A549 (cell line): ENCODE measurements at regions not wholly inside any gene's neighbourhood (a gene's known extent, or its start where the extent isn't known, plus 50 kb on each side); places are given as distances from the start of the nearest gene placed in this dataset.

Experiments used
- ATAC-seq, 2 experiments: fragments of 200-7000 bp in 1 of 2; fragments of >200 bp in 1 of 2; cut with Nextera tagmentation in 1 of 2; cut with Tn5 transposase in 1 of 2; 3 replicates each; pipeline versions ENCODE4 v1.8.0 to v1.9.1; 2018 to 2020; ENCODE audit warnings: mild to moderate bottlenecking in 1 of 2, moderate library complexity in 1 of 2
- CTCF ChIA-PET: fragments of 300-600 bp; sonication (Branson Sonifier 250); formaldehyde crosslinking; extraction: SDS; loops from one replicate; lab custom pipeline; 2021; ENCODE audit warnings: antibody characterized with exemption, inconsistent platforms; lab: Yijun Ruan, JAX
- POLR2A ChIA-PET: fragments of 350-600 bp; formaldehyde crosslinking; extraction: SDS; loops from one replicate; lab custom pipeline; 2021; ENCODE audit warnings: antibody characterized with exemption, inconsistent platforms; lab: Yijun Ruan, JAX
- DNase-seq, 2 experiments: peaks; one replicate each; pipeline versions ENCODE4 v3.0.0 to v3.0.0-alpha.2; 2011 to 2016; ENCODE audit warnings: low read depth in 1 of 2, low spot score in 1 of 2
- FAIRE-seq: peaks from 2 replicates; lab custom pipeline; 2011; peaks lifted over from hg19 to GRCh38; lab: Jason Lieb, UNC
- H3K27ac ChIP-seq, 2 experiments: fragments of >200 bp; sonication (Bioruptor Twin); formaldehyde crosslinking; 3 replicates each; pipeline ENCODE4 v1.5.1; 2016 to 2017
- H3K4me1 ChIP-seq: fragments of >200 bp; sonication (Bioruptor Twin); formaldehyde crosslinking; 3 replicates; pipeline ENCODE4 v1.6.1; 2016
- H3K4me2 ChIP-seq: fragments of >200 bp; sonication (Bioruptor Twin); formaldehyde crosslinking; 3 replicates; pipeline ENCODE4 v1.6.1; 2016
- H3K4me3 ChIP-seq: fragments of >200 bp; sonication (Bioruptor Twin); formaldehyde crosslinking; 3 replicates; pipeline ENCODE4 v1.5.1; 2016
- H3K9me3 ChIP-seq: fragments of >200 bp; sonication (Bioruptor Twin); formaldehyde crosslinking; 3 replicates; pipeline ENCODE4 v1.6.1; 2016
- CBX2 ChIP-seq: fragments of 200-600 bp; sonication (generic); IDR thresholded peaks from 2 replicates; pipeline ENCODE4 v1.6.1; 2016; ENCODE audit warnings: low read depth, mild to moderate bottlenecking, borderline replicate concordance
- CHD2 ChIP-seq: fragments of 150-350 bp; IDR thresholded peaks from 2 replicates; pipeline ENCODE4 v1.6.1; 2014; ENCODE audit warnings: low read length; ENCODE audit not compliant: partially characterized antibody
- CHD4 ChIP-seq: fragments of 200-600 bp; sonication (generic); IDR thresholded peaks from 2 replicates; pipeline ENCODE4 v1.6.1; 2016; ENCODE audit warnings: antibody characterized with exemption, mild to moderate bottlenecking, borderline replicate concordance
- EHF ChIP-seq: fragments of 250-450 bp; sonication (Bioruptor Pico); IDR thresholded peaks from 2 replicates; pipeline ENCODE4 v1.5.0; 2020; ENCODE audit warnings: mild to moderate bottlenecking
- EP300 ChIP-seq, 2 experiments: fragments of >200 bp; sonication (Bioruptor Twin); formaldehyde crosslinking; IDR thresholded peaks; 2 replicates in 1 of 2; 3 replicates in 1 of 2; pipeline ENCODE4 v1.6.1; 2016 to 2017
- FOSL2 ChIP-seq, 2 experiments: fragments of 450-650 bp in 1 of 2; fragments of >200 bp in 1 of 2; sonication (Bioruptor Twin) in 1 of 2; formaldehyde crosslinking; IDR thresholded peaks; 2 replicates each; pipeline versions ENCODE4 v1.5.0 to v1.6.1; 2016 to 2020; ENCODE audit warnings: mild to moderate bottlenecking in 1 of 2, moderate library complexity in 1 of 2
- JUN ChIP-seq, 2 experiments: fragments of >200 bp; sonication (Bioruptor Twin); formaldehyde crosslinking; IDR thresholded peaks; 2 replicates in 1 of 2; 3 replicates in 1 of 2; pipeline ENCODE4 v1.6.1; 2016 to 2017
- JUNB ChIP-seq: fragments of >200 bp; sonication (Bioruptor Twin); formaldehyde crosslinking; IDR thresholded peaks from 2 replicates; pipeline ENCODE4 v1.6.1; 2016
- NFE2L2 ChIP-seq: fragments of 150-350 bp; conservative IDR thresholded peaks from 2 replicates; pipeline ENCODE4 v1.6.1; 2014; ENCODE audit warnings: low read length
- NPAS2 ChIP-seq: fragments of 250-450 bp; sonication (Bioruptor Pico); IDR thresholded peaks from 2 replicates; pipeline ENCODE4 v1.8.0; 2022; ENCODE audit warnings: mild to moderate bottlenecking, moderate library complexity, borderline replicate concordance
- NR3C1 ChIP-seq: fragments of >200 bp; sonication (Bioruptor Twin); formaldehyde crosslinking; IDR thresholded peaks from 3 replicates; pipeline ENCODE4 v1.6.1; 2017
- POLR2A ChIP-seq: IDR thresholded peaks from 2 replicates; pipeline ENCODE4 v1.6.1; 2012; ENCODE audit warnings: mild to moderate bottlenecking, low read length
- RAD21 ChIP-seq, 2 experiments: fragments of >200 bp in 1 of 2; sonication (Bioruptor Twin) in 1 of 2; formaldehyde crosslinking in 1 of 2; IDR thresholded peaks in 1 of 2; conservative IDR thresholded peaks in 1 of 2; 2 replicates in 1 of 2; 3 replicates in 1 of 2; pipeline ENCODE4 v1.6.1; 2012 to 2018; ENCODE audit warnings: inconsistent platforms in 1 of 2
- RARB ChIP-seq: fragments of 250-450 bp; sonication (Bioruptor Pico); IDR thresholded peaks from 2 replicates; pipeline ENCODE4 v1.8.0; 2021; ENCODE audit warnings: mild to moderate bottlenecking, moderate library complexity
- RCOR1 ChIP-seq: fragments of 150-350 bp; IDR thresholded peaks from 2 replicates; pipeline ENCODE4 v1.6.1; 2014; ENCODE audit warnings: antibody characterized with exemption, low read length, low read depth
- RFX5 ChIP-seq: fragments of 450-650 bp; IDR thresholded peaks from 2 replicates; pipeline ENCODE4 v1.7.1; 2014; ENCODE audit warnings: antibody characterized with exemption, mild to moderate bottlenecking, moderate library complexity
- SMC3 ChIP-seq: fragments of >200 bp; sonication (Bioruptor Twin); formaldehyde crosslinking; IDR thresholded peaks from 3 replicates; pipeline ENCODE4 v1.6.1; 2018; ENCODE audit warnings: inconsistent platforms
- TFCP2L1 ChIP-seq: fragments of 250-450 bp; sonication (Bioruptor Pico); IDR thresholded peaks from 2 replicates; pipeline ENCODE4 v1.5.0; 2021; ENCODE audit warnings: mild to moderate bottlenecking
- ZNF302 ChIP-seq: fragments of 250-450 bp; sonication (Bioruptor Pico); IDR thresholded peaks from 2 replicates; pipeline ENCODE4 v1.9.0; 2021; ENCODE audit warnings: inconsistent platforms, mild to moderate bottlenecking, moderate library complexity
- ZSCAN20 ChIP-seq: fragments of 250-450 bp; sonication (Bioruptor Pico); IDR thresholded peaks from 2 replicates; pipeline ENCODE4 v1.8.0; 2022; ENCODE audit warnings: mild to moderate bottlenecking, moderate library complexity
- WGBS: methylation state at CpG from one replicate; pipeline ENCODE4 v1.1.6; 2017; ENCODE audit errors: missing lambda C conversion rate; 5-methylcytosine and 5-hydroxymethylcytosine counted together
- TF ChIP-seq, protein P1 (sequence below): fragments of 250-450 bp; sonication (Bioruptor Pico); IDR thresholded peaks from 2 replicates; pipeline ENCODE4 v1.5.0; 2020; ENCODE audit warnings: low read depth, mild to moderate bottlenecking, moderate library complexity
- TF ChIP-seq, protein P2 (sequence below): fragments of >200 bp; sonication (Bioruptor Twin); formaldehyde crosslinking; IDR thresholded peaks from 3 replicates; pipeline ENCODE4 v1.6.1; 2016
- TF ChIP-seq, protein P3 (sequence below): fragments of >200 bp; sonication (Bioruptor Twin); formaldehyde crosslinking; IDR thresholded peaks from 2 replicates; pipeline ENCODE4 v1.6.1; 2016
- TF ChIP-seq, protein P4 (sequence below): fragments of >200 bp; sonication (Bioruptor Twin); formaldehyde crosslinking; IDR thresholded peaks from 3 replicates; pipeline ENCODE4 v1.5.1; 2016
- TF ChIP-seq, protein P5 (sequence below): fragments of 200-600 bp; sonication (generic); IDR thresholded peaks from 2 replicates; pipeline ENCODE4 v1.6.1; 2016; ENCODE audit warnings: antibody characterized with exemption, mild to moderate bottlenecking, moderate library complexity

DNA sequence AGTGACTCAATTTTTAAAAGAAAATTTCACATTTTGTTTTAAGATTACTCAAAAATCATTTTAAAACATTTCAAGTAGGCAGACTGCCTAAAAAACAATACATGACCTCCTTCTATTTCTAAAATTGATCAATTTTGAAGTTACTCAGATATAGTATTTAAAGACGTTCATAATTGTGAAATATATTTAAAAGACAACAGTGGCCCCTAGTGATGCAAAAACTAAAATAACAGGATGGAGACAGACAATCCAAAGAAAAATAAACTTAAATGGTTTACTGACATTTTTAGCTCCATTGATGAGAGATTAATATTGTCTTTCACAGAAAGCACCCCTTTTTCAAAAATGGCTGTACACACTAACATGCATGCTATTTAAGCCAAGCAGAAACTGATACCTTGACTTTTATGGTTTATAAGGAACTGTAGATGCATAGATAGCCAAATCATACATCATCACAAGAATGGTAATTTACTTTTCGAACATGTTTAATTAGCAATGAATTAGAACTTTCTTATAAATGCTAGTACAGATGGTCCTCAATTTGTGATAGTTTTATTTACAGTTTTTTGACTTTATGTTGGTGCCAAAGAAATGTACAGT, 69.8 kb upstream of the FAT4 start:
- DNase-seq = no peak
- ChIA-PET CTCF (interaction anchor here (0.7 to 1.6 kb wide), 4 partner anchors 37 to 914 kb away, joined by 3 to 5 read pairs (median 3); partner anchors contain the start of gene ANKRD50), POLR2A (no interaction called here)
- Histone ChIP-seq H3K4me1 (no peaks in the 10 kb centered on the region), H3K9me3 (no peaks in the 10 kb centered on the region), H3K4me2 (no peak overlapping the region), H3K4me3 (no peak overlapping the region), H3K27ac (no peak overlapping the region)
- TF ChIP-seq, protein P1, sequence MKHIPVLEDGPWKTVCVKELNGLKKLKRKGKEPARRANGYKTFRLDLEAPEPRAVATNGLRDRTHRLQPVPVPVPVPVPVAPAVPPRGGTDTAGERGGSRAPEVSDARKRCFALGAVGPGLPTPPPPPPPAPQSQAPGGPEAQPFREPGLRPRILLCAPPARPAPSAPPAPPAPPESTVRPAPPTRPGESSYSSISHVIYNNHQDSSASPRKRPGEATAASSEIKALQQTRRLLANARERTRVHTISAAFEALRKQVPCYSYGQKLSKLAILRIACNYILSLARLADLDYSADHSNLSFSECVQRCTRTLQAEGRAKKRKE (CRISPR knock-in tag) = no peak
- TF ChIP-seq EHF (CRISPR knock-in tag) (no peak), POLR2A (no peak), RARB (CRISPR knock-in tag) (no peak), JUN (IDR thresholded peaks at IDR 0.05) (no peak), EP300 (IDR thresholded peaks at IDR 0.05) (no peak), NFE2L2 (no peak), RCOR1 (no peak), RAD21 (conservative IDR thresholded peaks at IDR 0.05 in 1 of 2, IDR thresholded peaks at IDR 0.05 in 1 of 2) (peak; percentile 31 to 58; a peak in 3 of 5 replicates), CBX2 (no peak), TFCP2L1 (no peak), NPAS2 (CRISPR knock-in tag) (no peak), ZNF302 (CRISPR knock-in tag) (no peak), CHD2 (no peak), SMC3 (peak; percentile 32; the same call in 2 of the 3 replicates), JUNB (no peak), ZSCAN20 (no peak), CHD4 (no peak), NR3C1 (no peak), FOSL2 (IDR thresholded peaks at IDR 0.05) (no peak), FOSL2 (CRISPR knock-in tag; IDR thresholded peaks at IDR 0.05) (no peak), RFX5 (no peak)
- TF ChIP-seq, protein P2, sequence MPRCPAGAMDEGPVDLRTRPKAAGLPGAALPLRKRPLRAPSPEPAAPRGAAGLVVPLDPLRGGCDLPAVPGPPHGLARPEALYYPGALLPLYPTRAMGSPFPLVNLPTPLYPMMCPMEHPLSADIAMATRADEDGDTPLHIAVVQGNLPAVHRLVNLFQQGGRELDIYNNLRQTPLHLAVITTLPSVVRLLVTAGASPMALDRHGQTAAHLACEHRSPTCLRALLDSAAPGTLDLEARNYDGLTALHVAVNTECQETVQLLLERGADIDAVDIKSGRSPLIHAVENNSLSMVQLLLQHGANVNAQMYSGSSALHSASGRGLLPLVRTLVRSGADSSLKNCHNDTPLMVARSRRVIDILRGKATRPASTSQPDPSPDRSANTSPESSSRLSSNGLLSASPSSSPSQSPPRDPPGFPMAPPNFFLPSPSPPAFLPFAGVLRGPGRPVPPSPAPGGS = no peak
- TF ChIP-seq, protein P3, sequence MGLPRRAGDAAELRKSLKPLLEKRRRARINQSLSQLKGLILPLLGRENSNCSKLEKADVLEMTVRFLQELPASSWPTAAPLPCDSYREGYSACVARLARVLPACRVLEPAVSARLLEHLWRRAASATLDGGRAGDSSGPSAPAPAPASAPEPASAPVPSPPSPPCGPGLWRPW = no peak
- TF ChIP-seq, protein P4, sequence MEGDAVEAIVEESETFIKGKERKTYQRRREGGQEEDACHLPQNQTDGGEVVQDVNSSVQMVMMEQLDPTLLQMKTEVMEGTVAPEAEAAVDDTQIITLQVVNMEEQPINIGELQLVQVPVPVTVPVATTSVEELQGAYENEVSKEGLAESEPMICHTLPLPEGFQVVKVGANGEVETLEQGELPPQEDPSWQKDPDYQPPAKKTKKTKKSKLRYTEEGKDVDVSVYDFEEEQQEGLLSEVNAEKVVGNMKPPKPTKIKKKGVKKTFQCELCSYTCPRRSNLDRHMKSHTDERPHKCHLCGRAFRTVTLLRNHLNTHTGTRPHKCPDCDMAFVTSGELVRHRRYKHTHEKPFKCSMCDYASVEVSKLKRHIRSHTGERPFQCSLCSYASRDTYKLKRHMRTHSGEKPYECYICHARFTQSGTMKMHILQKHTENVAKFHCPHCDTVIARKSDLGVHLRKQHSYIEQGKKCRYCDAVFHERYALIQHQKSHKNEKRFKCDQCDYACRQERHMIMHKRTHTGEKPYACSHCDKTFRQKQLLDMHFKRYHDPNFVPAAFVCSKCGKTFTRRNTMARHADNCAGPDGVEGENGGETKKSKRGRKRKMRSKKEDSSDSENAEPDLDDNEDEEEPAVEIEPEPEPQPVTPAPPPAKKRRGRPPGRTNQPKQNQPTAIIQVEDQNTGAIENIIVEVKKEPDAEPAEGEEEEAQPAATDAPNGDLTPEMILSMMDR = peak; percentile 36; the same call in 2 of the 3 replicates
- TF ChIP-seq, protein P5, sequence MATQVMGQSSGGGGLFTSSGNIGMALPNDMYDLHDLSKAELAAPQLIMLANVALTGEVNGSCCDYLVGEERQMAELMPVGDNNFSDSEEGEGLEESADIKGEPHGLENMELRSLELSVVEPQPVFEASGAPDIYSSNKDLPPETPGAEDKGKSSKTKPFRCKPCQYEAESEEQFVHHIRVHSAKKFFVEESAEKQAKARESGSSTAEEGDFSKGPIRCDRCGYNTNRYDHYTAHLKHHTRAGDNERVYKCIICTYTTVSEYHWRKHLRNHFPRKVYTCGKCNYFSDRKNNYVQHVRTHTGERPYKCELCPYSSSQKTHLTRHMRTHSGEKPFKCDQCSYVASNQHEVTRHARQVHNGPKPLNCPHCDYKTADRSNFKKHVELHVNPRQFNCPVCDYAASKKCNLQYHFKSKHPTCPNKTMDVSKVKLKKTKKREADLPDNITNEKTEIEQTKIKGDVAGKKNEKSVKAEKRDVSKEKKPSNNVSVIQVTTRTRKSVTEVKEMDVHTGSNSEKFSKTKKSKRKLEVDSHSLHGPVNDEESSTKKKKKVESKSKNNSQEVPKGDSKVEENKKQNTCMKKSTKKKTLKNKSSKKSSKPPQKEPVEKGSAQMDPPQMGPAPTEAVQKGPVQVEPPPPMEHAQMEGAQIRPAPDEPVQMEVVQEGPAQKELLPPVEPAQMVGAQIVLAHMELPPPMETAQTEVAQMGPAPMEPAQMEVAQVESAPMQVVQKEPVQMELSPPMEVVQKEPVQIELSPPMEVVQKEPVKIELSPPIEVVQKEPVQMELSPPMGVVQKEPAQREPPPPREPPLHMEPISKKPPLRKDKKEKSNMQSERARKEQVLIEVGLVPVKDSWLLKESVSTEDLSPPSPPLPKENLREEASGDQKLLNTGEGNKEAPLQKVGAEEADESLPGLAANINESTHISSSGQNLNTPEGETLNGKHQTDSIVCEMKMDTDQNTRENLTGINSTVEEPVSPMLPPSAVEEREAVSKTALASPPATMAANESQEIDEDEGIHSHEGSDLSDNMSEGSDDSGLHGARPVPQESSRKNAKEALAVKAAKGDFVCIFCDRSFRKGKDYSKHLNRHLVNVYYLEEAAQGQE = no peak
- no peak for ATAC-seq
- WGBS = 11% methylated on average over 2 of the region's 2 CpGs
- no peak for FAIRE-seq
